SU-DHL-6 (cell line): ENCODE measurements at regions not wholly inside any gene's neighbourhood (a gene's known extent, or its start where the extent isn't known, plus 50 kb on each side); places are given as distances from the start of the nearest gene placed in this dataset.

Experiments
- CTCF ChIP-seq: fragments of 200-600 bp; sonication (generic); IDR thresholded peaks from one replicate; pipeline ENCODE4 v1.5.1; 2017; ENCODE audit warnings: antibody characterized with exemption, mild to moderate bottlenecking, low read length, moderate library complexity; ENCODE audit not compliant: insufficient read depth, poor library complexity, severe bottlenecking
- EZH2phosphoT487 ChIP-seq: fragments of 200-600 bp; sonication (generic), shearing (Covaris generic); conservative IDR thresholded peaks from 2 replicates; pipeline ENCODE4 v1.6.1; 2018; ENCODE audit warnings: mild to moderate bottlenecking, antibody characterized with exemption, low read length, moderate library complexity, mixed read lengths

- TF ChIP-seq CTCF (no peak), EZH2phosphoT487 (no peak)
Measured at GRCh38 chr2:18753722-18754121, 164.4 kb upstream of the NT5C1B start.
